ENCODE measurements at regions not wholly inside any gene's neighbourhood (a gene's known extent, or its start where the extent isn't known, plus 50 kb on each side); places are given as distances from the start of the nearest gene placed in this dataset.

DNA sequence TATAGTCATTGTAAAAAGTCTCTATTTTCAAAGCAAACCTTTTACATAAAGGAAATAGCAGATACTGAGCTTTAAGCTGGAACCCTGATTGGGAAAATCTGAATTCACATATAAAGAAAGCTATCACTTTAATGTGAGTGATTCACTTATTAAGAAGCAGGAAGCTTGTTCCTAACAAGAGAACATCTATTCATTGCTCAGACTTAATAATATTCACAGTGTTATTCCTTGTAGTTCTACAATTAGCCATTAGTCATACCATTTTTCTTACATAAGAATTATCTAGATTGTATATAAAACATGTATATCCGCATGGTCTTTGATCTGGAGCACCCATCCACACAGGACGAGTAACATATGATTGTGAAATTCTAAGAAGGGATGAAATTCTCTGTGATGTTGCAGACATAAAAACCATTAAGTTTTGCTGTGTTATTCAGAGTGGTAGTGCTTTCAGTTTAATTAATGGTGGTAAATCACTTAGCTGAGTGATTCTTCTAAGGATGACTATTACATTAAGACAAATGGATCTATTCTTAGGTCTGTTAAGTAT lies 71.1 kb upstream of the FOXQ1 start:
- H3K36me3 Mint-ChIP-seq (ENCODE audit: insufficient read depth, unreplicated experiment), result no peaks in the 10 kb centered on the region
- TF ChIP-seq, protein P1, sequence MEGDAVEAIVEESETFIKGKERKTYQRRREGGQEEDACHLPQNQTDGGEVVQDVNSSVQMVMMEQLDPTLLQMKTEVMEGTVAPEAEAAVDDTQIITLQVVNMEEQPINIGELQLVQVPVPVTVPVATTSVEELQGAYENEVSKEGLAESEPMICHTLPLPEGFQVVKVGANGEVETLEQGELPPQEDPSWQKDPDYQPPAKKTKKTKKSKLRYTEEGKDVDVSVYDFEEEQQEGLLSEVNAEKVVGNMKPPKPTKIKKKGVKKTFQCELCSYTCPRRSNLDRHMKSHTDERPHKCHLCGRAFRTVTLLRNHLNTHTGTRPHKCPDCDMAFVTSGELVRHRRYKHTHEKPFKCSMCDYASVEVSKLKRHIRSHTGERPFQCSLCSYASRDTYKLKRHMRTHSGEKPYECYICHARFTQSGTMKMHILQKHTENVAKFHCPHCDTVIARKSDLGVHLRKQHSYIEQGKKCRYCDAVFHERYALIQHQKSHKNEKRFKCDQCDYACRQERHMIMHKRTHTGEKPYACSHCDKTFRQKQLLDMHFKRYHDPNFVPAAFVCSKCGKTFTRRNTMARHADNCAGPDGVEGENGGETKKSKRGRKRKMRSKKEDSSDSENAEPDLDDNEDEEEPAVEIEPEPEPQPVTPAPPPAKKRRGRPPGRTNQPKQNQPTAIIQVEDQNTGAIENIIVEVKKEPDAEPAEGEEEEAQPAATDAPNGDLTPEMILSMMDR (IDR thresholded peaks at IDR 0.05; ENCODE audit: unreplicated experiment), result no peak
- no peaks in the 10 kb centered on the region for H3K27me3 Mint-ChIP-seq (ENCODE audit: unreplicated experiment)
- no peaks in the 10 kb centered on the region for H3K9me3 Mint-ChIP-seq (ENCODE audit: low read depth, unreplicated experiment)
- H3K4me3 Mint-ChIP-seq (ENCODE audit: low read depth, unreplicated experiment), result no peak overlapping the region
- no peak overlapping the region for H3K27ac Mint-ChIP-seq (ENCODE audit: unreplicated experiment)
- BruUV-seq (replicated peaks), result no TSS peak
- DNase-seq, result no peak
- no peaks in the 10 kb centered on the region for H3K4me1 Mint-ChIP-seq (ENCODE audit: low read depth, unreplicated experiment)
- CTCF ChIA-PET, result interaction anchor here (1.0 kb wide), 2 partner anchors 28 to 32 kb away, joined by 3 to 4 read pairs; no protein-coding TSS in a partner anchor
- intact Hi-C loops (cut with micrococcal nuclease; ENCODE audit: unreplicated experiment), result no loop called here

DNA sequence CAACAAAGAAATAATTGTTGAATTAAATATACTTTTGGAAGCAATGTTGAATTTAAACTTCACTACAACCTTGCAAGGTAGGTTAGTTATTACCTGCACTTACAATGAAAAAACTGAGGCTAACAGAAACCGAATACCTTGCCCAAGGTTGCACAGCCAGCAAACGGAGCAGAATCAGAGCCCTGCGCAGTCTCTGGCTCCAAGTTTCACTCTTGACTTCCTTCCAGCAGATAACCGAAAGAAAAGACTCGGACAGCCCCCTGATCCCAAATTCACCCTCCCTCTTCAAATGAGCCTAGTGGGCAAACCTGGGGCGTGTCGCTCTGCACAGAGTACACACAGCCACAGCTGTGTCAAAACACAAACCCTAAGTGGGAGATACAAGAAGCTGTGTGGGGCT lies 72.1 kb upstream of the FOXQ1 start:
- intact Hi-C loops (cut with micrococcal nuclease; ENCODE audit: unreplicated experiment), result no loop called here

DNA sequence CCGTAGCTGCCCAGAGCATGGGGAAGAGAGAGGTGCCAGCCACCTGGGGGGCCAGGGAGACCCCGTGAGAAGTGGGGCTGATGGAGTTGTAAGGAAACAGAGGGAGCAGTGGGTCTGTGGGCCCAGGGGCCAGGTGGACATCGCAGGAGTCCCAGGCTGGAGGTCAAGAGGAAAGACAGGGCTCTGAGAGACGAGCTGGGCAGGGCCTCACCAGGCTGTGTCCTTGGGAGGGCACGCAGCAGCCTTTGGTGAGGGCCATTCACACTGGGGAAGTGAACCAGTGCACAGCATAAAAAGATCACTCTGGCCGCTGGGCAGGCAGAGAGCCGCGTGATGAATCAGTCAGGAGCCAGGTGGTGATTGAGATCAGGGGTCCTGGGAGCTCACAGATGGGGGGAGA lies 73.9 kb upstream of the FOXQ1 start:
- intact Hi-C loops (cut with micrococcal nuclease; ENCODE audit: unreplicated experiment), result no loop called here
- CTCF ChIA-PET, result interaction anchor here (0.6 kb wide), 1 partner anchor 303 kb away, joined by 3 read pairs; no protein-coding TSS in a partner anchor
- DNase-seq, result no peak
- H3K27me3 Mint-ChIP-seq (ENCODE audit: unreplicated experiment), result no peaks in the 10 kb centered on the region
- BruUV-seq (replicated peaks), result no TSS peak
- no peaks in the 10 kb centered on the region for H3K4me1 Mint-ChIP-seq (ENCODE audit: low read depth, unreplicated experiment)
- no peaks in the 10 kb centered on the region for H3K36me3 Mint-ChIP-seq (ENCODE audit: insufficient read depth, unreplicated experiment)
- H3K4me3 Mint-ChIP-seq (ENCODE audit: low read depth, unreplicated experiment), result no peak overlapping the region
- H3K9me3 Mint-ChIP-seq (ENCODE audit: low read depth, unreplicated experiment), result no peaks in the 10 kb centered on the region
- H3K27ac Mint-ChIP-seq (ENCODE audit: unreplicated experiment), result no peak overlapping the region
- TF ChIP-seq, protein P1 (IDR thresholded peaks at IDR 0.05; ENCODE audit: unreplicated experiment), result no peak

More for the DNA sequence above, 72.1 kb upstream of the FOXQ1 start:
- Mint-ChIP-seq H3K4me1 (ENCODE audit: low read depth, unreplicated experiment) (no peaks in the 10 kb centered on the region), H3K9me3 (ENCODE audit: low read depth, unreplicated experiment) (no peaks in the 10 kb centered on the region), H3K36me3 (ENCODE audit: insufficient read depth, unreplicated experiment) (no peaks in the 10 kb centered on the region), H3K27me3 (ENCODE audit: unreplicated experiment) (no peaks in the 10 kb centered on the region), H3K4me3 (ENCODE audit: low read depth, unreplicated experiment) (no peak overlapping the region), H3K27ac (ENCODE audit: unreplicated experiment) (no peak overlapping the region)
- TF ChIP-seq, protein P1 (IDR thresholded peaks at IDR 0.05; ENCODE audit: unreplicated experiment), result no peak
- no peak for DNase-seq
- no TSS peak for BruUV-seq (replicated peaks)
- CTCF ChIA-PET, result interaction anchor here (1.0 kb wide), 1 partner anchor 31 kb away, joined by 3 read pairs; no protein-coding TSS in a partner anchor

DNA sequence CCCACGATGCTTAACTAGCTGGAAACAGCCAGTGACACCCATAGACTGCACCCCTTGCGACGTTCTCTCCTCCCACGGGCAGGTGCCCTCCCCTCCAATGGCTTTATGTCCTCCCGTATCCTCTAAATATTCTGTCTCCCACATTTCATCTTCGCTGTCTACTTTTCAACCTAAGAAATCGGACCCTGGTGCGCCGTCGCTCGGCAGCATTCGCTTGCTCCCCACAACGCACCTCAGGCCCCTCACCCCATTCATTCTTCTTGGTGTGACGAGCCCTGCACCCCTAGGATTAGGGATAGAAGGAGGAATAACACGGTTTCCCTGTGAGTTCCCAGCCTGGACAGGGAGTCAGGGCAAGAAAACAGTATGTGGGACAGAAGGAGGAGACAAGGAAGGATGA lies 74.3 kb upstream of the FOXQ1 start:
- intact Hi-C loops (cut with micrococcal nuclease; ENCODE audit: unreplicated experiment), result no loop called here
- H3K36me3 Mint-ChIP-seq (ENCODE audit: insufficient read depth, unreplicated experiment), result no peaks in the 10 kb centered on the region
- H3K27ac Mint-ChIP-seq (ENCODE audit: unreplicated experiment), result no peak overlapping the region
- CTCF ChIA-PET, result no interaction called here
- BruUV-seq (replicated peaks), result no TSS peak
- H3K27me3 Mint-ChIP-seq (ENCODE audit: unreplicated experiment), result no peaks in the 10 kb centered on the region
- DNase-seq, result no peak
- no peaks in the 10 kb centered on the region for H3K4me1 Mint-ChIP-seq (ENCODE audit: low read depth, unreplicated experiment)
- H3K9me3 Mint-ChIP-seq (ENCODE audit: low read depth, unreplicated experiment), result no peaks in the 10 kb centered on the region
- H3K4me3 Mint-ChIP-seq (ENCODE audit: low read depth, unreplicated experiment), result no peak overlapping the region
- TF ChIP-seq, protein P1 (IDR thresholded peaks at IDR 0.05; ENCODE audit: unreplicated experiment), result no peak
